HT-29 (cell line): ENCODE measurements at regions not wholly inside any gene's neighbourhood (a gene's known extent, or its start where the extent isn't known, plus 50 kb on each side); places are given as distances from the start of the nearest gene placed in this dataset.

ENCODE experiments used
- DNase-seq: peaks from one replicate; pipeline ENCODE4 v3.0.0-alpha.2; 2015; ENCODE audit warnings: low spot score

- no peak for DNase-seq
Measured at GRCh38 chr2:43129676-43130547, 96.5 kb downstream of the ZFP36L2 start.

- no peak for DNase-seq
Measured at GRCh38 chr2:43128559-43128955, 97.8 kb downstream of the ZFP36L2 start.

GRCh38 chr2:43127941-43128558 lies 98.4 kb downstream of the ZFP36L2 start:
- no peak for DNase-seq

GRCh38 chr2:43127208-43127940 lies 99.0 kb downstream of the ZFP36L2 start:
- no peak for DNase-seq

- no peak for DNase-seq
Measured at GRCh38 chr2:43126817-43127207, 99.6 kb downstream of the ZFP36L2 start.

- no peak for DNase-seq
Measured at GRCh38 chr2:43125090-43125998, 101.1 kb downstream of the ZFP36L2 start.

DNA sequence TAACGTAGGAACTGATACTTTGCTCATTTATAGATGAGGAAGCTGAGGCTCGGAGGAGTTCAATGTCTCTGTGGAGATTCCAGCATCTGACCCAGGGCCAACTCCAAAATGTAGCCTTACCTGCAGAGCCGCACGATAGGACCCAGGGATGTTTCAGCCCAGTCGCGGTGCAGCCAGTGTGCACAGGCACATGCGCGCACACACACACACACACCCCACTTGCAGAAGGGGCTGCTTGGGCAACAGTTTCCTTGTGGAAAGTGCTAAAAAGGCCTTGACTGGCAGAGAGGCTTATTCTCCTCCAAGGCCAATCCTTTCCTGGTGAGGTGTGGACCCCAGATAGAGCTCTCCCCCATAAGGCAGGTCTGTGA lies 101.7 kb downstream of the ZFP36L2 start:
- no peak for DNase-seq

DNA sequence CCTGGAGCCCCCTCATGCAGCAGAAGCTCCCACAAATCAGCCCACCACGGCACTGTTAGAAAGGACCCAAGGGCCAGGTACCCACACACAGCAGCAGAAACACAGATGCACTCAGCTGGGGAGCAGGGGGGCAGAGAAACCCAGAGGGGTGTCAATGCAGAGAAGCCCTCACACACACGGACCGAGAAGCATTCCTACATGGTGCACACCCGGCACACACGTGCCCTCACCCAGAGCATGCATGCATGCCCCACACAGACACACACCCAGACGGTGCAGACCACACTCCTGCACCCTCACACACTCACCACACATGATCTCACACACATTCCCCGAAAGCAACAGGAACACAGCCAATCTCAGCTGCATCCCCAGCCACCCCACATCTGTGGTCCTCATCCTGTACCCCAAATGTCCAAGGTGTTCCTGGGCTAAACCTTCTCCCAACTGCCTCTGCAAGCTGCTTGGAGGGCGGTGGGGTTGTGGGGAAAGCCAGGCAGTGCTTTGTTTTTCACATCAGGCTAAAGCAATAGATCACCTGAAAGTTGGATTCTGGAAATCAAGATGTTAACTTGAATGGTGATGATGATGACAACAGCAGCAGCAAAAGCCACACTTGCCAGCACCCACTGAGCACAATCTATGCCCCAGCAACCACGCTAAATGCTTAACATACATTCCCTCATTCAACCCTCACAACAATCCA lies 102.3 kb downstream of the ZFP36L2 start:
- no peak for DNase-seq

GRCh38 chr2:43123486-43123885 lies 102.9 kb downstream of the ZFP36L2 start:
- DNase-seq, result no peak

DNA sequence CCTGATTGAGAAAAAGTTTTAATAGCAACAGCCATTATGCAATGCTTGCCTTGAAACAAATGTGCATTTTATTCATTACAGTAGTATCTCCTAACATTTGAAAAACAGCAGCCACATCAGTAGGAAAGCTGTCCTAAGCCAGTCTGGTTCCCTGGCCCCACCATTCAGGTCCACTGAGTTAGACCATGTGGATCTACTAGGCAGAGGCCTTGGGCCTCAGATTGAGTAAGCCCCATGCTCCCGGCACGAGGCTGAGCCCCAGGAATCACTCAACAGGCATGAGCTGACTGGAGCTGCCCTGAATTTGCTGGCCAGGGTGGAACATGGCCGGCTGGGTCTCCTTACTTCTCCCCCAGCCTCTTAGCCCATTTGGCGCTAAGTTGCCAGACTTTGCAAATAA lies 103.4 kb downstream of the ZFP36L2 start:
- DNase-seq, result no peak

GRCh38 chr2:43121580-43122314 lies 104.7 kb downstream of the ZFP36L2 start:
- no peak for DNase-seq

GRCh38 chr2:43119303-43119702 lies 107.1 kb downstream of the ZFP36L2 start:
- no peak for DNase-seq

DNA sequence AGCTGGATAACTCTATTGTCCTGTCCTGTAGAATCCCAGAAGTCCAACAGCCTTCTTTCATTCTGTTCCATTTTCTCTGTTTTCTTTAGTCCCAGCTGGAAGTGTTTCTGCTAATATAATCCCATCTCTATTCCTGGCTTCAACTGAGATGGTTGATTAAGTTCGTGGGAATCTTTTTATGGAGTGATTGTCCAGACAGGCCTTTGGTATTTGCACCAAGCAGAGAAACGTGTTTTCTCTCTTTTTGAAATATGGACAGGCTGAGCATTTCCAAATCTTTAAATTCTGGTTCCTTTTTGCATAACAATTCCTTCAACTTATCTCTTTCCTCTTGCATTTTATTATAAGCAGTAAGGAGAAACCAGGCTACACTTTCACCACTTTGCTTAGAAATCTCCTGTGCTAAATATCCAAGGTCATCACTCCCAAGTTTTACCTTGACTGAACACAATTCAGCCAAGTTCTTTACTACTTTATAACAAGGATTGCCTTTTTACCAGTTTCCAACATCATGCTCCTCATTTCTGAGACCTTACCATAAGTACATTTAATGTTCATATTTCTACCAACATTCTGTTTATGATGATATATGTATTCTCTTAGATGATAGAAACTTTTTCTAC lies 108.8 kb downstream of the ZFP36L2 start:
- no peak for DNase-seq

DNA sequence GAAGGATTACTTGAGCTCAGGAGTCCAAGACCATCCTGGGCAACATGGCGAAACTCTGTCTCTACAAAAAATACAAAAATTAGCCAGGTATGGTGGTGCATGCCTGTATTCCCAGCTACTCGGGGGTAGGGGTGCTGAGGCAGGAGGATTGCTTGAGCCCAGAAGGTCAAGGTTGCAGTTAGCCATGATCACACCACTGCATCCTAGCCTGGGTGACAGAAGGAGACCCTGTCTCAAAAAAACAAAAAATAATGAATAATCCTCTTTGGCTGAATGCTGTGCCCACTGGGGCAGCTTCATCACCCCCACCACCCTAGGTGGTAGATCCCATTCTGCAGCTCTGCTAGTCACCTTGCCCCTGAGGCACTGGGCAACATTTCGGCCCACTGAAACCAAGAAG lies 109.4 kb downstream of the ZFP36L2 start:
- DNase-seq, result no peak

- DNase-seq, result no peak
Measured at GRCh38 chr2:43115881-43116280, 110.5 kb downstream of the ZFP36L2 start.

DNA sequence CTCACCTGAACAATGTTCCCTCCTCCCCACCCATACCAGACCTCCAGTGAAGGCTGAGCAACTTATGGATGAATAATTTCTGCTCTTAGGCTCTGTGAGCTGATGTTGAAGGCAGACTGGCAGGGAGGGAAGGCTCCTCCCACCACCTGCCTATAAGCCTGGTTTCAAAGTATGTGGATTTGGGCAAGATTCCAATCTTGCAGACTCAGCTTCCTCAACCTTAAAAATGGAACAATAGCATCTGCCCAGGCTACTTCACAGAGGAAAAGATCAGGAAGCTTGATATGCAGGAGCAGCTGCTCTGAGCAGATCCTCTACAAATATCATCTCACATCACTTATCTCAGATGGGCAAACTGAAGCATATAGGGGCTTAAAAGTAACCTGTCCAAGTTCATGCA lies 112.2 kb downstream of the ZFP36L2 start:
- DNase-seq, result peak; percentile 71

GRCh38 chr2:43111788-43112554 lies 114.4 kb downstream of the ZFP36L2 start:
- DNase-seq, result no peak

GRCh38 chr2:43110442-43110871 lies 115.9 kb downstream of the ZFP36L2 start:
- DNase-seq, result no peak

DNA sequence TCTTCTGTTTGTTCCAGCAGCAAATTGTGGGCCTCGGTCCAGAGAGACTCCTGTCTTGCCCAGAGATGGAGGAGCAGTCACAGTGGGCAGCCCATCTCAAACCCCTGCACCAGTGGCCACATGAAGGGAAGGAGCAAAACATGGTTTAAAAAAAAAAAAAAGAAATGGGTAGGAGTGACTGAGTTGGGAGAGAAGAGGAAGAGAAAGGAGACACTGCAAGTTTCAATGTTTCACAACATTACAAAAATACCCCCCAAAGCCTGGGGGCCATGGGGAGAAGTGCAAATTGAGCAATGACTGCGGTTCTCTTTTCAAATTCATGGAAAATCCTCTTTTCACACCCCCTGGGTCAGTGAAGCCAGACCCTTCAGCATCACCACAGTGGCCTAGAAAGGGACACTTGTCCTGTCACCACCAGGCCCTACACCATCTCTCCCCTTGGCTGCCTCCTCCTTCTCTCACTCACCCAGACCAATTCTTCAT lies 117.1 kb downstream of the ZFP36L2 start:
- DNase-seq, result no peak
